Common myeloid progenitor, CD34-positive (primary cell): ENCODE measurements at regions not wholly inside any gene's neighbourhood (a gene's known extent, or its start where the extent isn't known, plus 50 kb on each side); places are given as distances from the start of the nearest gene placed in this dataset.
A peak's percentile ranks its signal among the peaks of the same experiment; 100 is the strongest.

ENCODE experiments used
- CTCF ChIA-PET: fragments of 350-600 bp; sonication (Branson Sonifier 250); formaldehyde crosslinking; loops from one replicate; lab custom pipeline; 2021; ENCODE audit warnings: antibody characterized with exemption; lab: Charles Lee
- POLR2A ChIA-PET: fragments of 350-600 bp; sonication (Branson Sonifier 250); formaldehyde crosslinking; loops from one replicate; lab custom pipeline; 2021; ENCODE audit warnings: antibody characterized with exemption; lab: Charles Lee
- DNase-seq, 3 donors: peaks; one replicate each; pipeline versions ENCODE4 v3.0.0 to v3.0.0-alpha.2; 2013
- H3K27ac ChIP-seq, 2 experiments: 1 replicate in 1 of 2; 2 replicates in 1 of 2; pipeline ENCODE4 v1.7.0; 2013; ENCODE audit warnings: inconsistent platforms in 2 of 2, low read length in 2 of 2, mild to moderate bottlenecking in 2 of 2, low read depth in 1 of 2, moderate library complexity in 1 of 2; ENCODE audit not compliant: severe bottlenecking in 2 of 2, insufficient read depth in 1 of 2, poor library complexity in 1 of 2
- H3K27me3 ChIP-seq, 5 experiments: replicated peaks in 2 of 5; 1 replicate in 3 of 5; 2 replicates in 2 of 5; pipeline versions ENCODE4 v1.6.1 to v1.7.0; 2013; ENCODE audit warnings: low read length in 4 of 5, mild to moderate bottlenecking in 2 of 5, moderate library complexity in 2 of 5, inconsistent platforms in 1 of 5; ENCODE audit not compliant: insufficient read depth in 5 of 5, control insufficient read depth in 4 of 5
- H3K36me3 ChIP-seq, 4 experiments: 1 replicate in 2 of 4; 2 replicates in 2 of 4; pipeline versions ENCODE4 v1.6.1 to v1.7.0; 2013; ENCODE audit warnings: low read length in 3 of 4, control low read depth in 1 of 4, mild to moderate bottlenecking in 1 of 4; ENCODE audit not compliant: control insufficient read depth in 4 of 4, insufficient read depth in 4 of 4
- H3K4me1 ChIP-seq, 4 experiments: 1 replicate in 3 of 4; 2 replicates in 1 of 4; pipeline versions ENCODE4 v1.6.1 to v1.7.1; 2013; ENCODE audit warnings: low read length in 3 of 4, mild to moderate bottlenecking in 3 of 4, control low read depth in 1 of 4, inconsistent platforms in 1 of 4, moderate library complexity in 1 of 4; ENCODE audit not compliant: control insufficient read depth in 4 of 4, insufficient read depth in 4 of 4; ENCODE audit errors: control extremely low read depth in 1 of 4
- H3K4me3 ChIP-seq, 7 experiments: 1 replicate in 4 of 7; 2 replicates in 3 of 7; pipeline versions ENCODE4 v1.5.1 to v1.7.0; 2013; ENCODE audit warnings: mild to moderate bottlenecking in 7 of 7, low read length in 6 of 7, moderate library complexity in 6 of 7, inconsistent platforms in 2 of 7, low read depth in 2 of 7, control low read depth in 1 of 7; ENCODE audit not compliant: insufficient read depth in 4 of 7, control insufficient read depth in 1 of 7; ENCODE audit errors: extremely low read depth in 1 of 7
- H3K9me3 ChIP-seq, 5 experiments: 1 replicate in 4 of 5; 2 replicates in 1 of 5; pipeline versions ENCODE4 v1.6.1 to v1.7.1; 2013; ENCODE audit warnings: low read length in 4 of 5, mild to moderate bottlenecking in 2 of 5, inconsistent platforms in 1 of 5, low read depth in 1 of 5, moderate library complexity in 1 of 5; ENCODE audit not compliant: control insufficient read depth in 4 of 5, insufficient read depth in 2 of 5; ENCODE audit errors: control extremely low read depth in 1 of 5
- WGBS: methylation state at CpG from one replicate; pipeline ENCODE4 v1.1.5; 2013; ENCODE audit not compliant: insufficient coverage; 5-methylcytosine and 5-hydroxymethylcytosine counted together

DNA sequence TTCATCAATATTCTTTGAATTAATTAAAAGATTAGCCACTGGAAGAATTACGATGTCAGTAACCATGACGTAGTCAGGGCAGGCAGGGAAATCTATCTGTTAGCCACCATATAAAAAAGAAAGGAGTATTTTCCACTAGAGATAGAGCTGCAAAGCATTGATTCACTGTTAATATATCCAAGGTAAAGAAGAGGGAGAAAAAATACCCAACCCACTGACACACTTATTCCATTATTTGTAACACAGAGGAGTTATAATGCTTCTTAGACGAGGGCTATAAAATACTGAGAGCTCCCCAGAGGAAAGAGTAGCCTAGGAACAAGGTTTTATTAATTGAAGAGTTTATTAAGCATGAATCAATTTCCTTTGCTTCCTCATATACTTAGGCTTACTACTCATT lies 382.2 kb upstream of the CDH6 start:
- no peaks in the 10 kb centered on the region for H3K27me3 ChIP-seq
- CTCF ChIA-PET = interaction anchor here (0.7 kb wide), 1 partner anchor 382 kb away, joined by 3 read pairs; the partner anchor contains the start of gene CDH6
- H3K4me1 ChIP-seq = no peaks in the 10 kb centered on the region
- no peak overlapping the region for H3K4me3 ChIP-seq
- no peak for DNase-seq
- H3K36me3 ChIP-seq = no peaks in the 10 kb centered on the region
- no CpG with 5 or more reads among the region's 3 CpGs for WGBS
- no peak overlapping the region for H3K27ac ChIP-seq
- H3K9me3 ChIP-seq = peaks cover 0 to 5% (median 0%) of the 10 kb centered on the region in 5 experiments
- POLR2A ChIA-PET = no interaction called here

DNA sequence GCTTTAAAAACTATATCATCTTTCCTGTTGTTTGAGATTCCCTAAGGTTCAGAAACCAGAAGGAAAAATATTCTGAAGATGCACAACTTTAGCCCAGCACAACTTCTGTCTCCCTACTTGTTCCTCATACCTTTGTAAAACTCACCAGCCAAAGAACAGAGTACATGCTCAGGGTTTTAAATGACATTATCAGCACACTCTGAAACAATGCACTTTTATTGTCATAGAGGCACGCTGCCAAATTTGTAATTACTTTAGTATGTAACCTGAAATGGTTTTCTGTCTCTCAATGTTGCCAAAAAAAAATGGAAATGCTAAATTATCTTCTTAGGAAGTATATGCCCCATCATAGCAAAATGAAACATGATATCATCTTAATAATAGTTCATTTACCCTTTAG lies 383.6 kb upstream of the CDH6 start:
- DNase-seq = no peak
- CTCF ChIA-PET = no interaction called here
- no peaks in the 10 kb centered on the region for H3K27me3 ChIP-seq
- no CpG with 5 or more reads among the region's 1 CpG for WGBS
- H3K9me3 ChIP-seq = no peaks in the 10 kb centered on the region
- H3K4me3 ChIP-seq = no peak overlapping the region
- H3K27ac ChIP-seq = no peak overlapping the region
- POLR2A ChIA-PET = no interaction called here
- H3K36me3 ChIP-seq = no peaks in the 10 kb centered on the region
- H3K4me1 ChIP-seq = no peaks in the 10 kb centered on the region

DNA sequence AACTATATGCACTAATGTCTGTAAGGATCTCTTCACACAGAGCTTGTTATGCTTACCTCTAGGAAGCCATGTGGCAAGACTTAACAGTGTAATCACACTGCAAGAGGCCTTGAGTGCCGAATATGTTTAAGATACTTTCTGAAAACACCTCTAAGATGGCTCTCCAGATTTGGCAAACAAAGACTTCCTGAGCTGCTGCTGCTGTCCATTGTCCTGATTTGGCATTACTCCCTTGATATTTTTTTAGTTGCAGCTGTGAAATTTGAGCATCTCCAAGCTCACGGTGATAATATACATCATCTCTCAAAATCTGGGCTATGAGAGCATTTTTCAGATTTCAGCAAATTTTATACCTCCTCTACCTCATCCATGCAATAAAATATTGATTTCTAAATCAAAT lies 384.5 kb upstream of the CDH6 start:
- H3K27me3 ChIP-seq = no peaks in the 10 kb centered on the region
- no peak overlapping the region for H3K4me3 ChIP-seq
- ChIA-PET CTCF (interaction anchor here (1.1 kb wide), 1 partner anchor 422 kb away, joined by 3 read pairs; no protein-coding TSS in a partner anchor), POLR2A (no interaction called here)
- no peaks in the 10 kb centered on the region for H3K36me3 ChIP-seq
- no peak for DNase-seq
- no peak overlapping the region for H3K27ac ChIP-seq
- 93% methylated on average over 1 of the region's 2 CpGs for WGBS
- no peaks in the 10 kb centered on the region for H3K4me1 ChIP-seq
- no peaks in the 10 kb centered on the region for H3K9me3 ChIP-seq

DNA sequence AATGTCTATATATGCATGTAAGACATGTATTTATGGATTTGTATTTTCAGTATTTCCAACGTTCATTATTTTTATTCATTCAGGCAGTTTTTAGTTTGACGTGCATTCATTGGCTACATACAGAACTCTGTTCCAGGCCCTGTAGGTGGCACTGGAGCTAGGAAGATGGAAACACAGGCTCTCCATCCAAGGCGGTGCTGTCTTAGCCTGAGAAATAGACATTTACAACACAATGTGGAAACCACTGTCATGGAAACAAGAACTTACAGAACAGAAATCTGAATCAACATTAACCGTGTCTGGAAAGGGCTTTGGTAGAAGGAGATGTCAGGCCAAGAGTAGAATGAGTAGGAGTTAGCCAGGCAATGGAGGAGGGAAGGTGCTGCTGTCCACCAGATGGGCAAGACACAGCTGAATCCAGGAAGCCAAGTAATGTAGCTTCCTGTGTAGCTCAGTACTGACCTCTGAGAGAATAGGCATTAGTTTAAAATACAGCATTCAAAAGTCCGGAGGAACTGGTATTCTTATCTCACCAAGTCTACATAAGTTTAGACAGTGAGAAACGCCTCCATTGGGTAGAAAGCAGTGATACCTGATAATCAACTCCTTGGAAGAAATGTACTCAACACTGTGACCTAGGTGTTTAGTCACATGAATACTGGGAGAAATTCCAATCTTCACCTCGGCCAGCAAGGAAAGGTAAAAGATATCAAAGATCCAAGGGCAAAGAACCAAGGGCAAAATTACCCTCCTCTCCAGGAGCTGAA lies 388.6 kb upstream of the CDH6 start:
- H3K27me3 ChIP-seq = no peaks in the 10 kb centered on the region
- DNase-seq = peak in 2 of 3 donors; percentile 6 to 21
- ChIA-PET POLR2A (no interaction called here), CTCF (interaction anchor here (0.9 to 1.4 kb wide), 3 partner anchors 382 to 466 kb away, joined by 3 to 4 read pairs (median 4); no protein-coding TSS in a partner anchor)
- no peaks in the 10 kb centered on the region for H3K36me3 ChIP-seq
- H3K4me1 ChIP-seq = no peaks in the 10 kb centered on the region
- H3K27ac ChIP-seq = no peak overlapping the region
- WGBS = 84% methylated on average over 5 of the region's 7 CpGs
- H3K4me3 ChIP-seq = no peak overlapping the region
- no peaks in the 10 kb centered on the region for H3K9me3 ChIP-seq

DNA sequence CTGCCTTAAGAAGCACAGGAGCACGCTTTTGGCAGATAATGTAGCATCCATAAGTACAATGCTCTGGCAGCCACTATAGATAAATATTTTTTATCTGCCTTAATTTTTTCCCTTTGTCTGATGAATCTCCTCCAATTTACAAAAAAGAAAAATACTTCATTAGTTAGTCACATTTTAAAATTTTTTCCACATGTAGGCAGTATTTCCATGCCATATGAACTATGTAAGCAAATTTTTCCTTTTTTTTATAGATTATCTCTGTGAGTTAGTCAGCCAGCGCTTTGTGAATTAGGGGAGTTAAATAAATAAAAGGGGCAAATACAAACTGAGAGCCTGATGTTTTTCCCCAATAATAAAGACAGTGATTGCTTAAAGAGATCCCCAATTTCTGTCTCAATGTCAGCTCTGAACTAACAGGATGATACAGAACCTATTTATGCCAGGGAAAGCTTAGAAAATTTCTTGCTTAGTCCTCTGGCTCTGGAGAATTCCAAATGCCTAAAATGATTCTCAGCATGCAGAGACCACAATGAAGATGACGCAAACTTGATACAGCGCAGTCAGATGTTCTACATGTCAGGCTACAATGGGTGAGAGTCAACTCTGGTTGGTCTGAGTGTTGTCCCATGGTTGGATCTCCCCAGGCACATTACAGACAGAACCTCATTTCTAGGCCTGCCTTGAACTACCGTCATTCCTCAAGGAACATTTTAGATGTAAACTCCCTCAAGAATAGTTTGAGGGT lies 390.4 kb upstream of the CDH6 start:
- ChIA-PET POLR2A (no interaction called here), CTCF (no interaction called here)
- no peak for DNase-seq
- Histone ChIP-seq H3K9me3 (no peaks in the 10 kb centered on the region), H3K4me3 (no peak overlapping the region), H3K36me3 (no peaks in the 10 kb centered on the region), H3K27ac (no peak overlapping the region), H3K27me3 (no peaks in the 10 kb centered on the region), H3K4me1 (no peaks in the 10 kb centered on the region)
- WGBS = 91% methylated on average over 4 of the region's 5 CpGs

DNA sequence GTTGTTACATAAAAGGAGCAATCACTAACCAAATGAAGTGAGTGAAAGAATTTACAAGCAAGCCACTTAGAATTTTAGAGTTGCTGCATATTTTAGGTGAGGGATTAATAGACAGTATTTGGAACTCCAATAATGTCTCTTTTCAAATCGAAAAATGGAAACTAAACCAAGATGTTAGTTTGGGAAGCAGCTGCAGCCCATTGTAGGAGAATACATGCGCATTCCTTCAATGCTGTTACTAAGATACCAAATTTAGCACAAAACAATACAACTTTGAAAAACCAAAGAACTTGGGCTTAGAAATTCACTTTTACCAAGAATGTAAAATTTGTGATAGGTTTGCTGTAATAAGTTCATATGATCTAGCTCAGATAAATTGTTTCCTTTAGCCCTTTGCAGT lies 411.8 kb upstream of the CDH6 start:
- no peaks in the 10 kb centered on the region for H3K4me1 ChIP-seq
- H3K4me3 ChIP-seq = no peak overlapping the region
- no peaks in the 10 kb centered on the region for H3K36me3 ChIP-seq
- ChIA-PET CTCF (no interaction called here), POLR2A (no interaction called here)
- DNase-seq = no peak
- no peak overlapping the region for H3K27ac ChIP-seq
- no peaks in the 10 kb centered on the region for H3K27me3 ChIP-seq
- H3K9me3 ChIP-seq = no peaks in the 10 kb centered on the region
- WGBS = no CpG with 5 or more reads among the region's 2 CpGs

DNA sequence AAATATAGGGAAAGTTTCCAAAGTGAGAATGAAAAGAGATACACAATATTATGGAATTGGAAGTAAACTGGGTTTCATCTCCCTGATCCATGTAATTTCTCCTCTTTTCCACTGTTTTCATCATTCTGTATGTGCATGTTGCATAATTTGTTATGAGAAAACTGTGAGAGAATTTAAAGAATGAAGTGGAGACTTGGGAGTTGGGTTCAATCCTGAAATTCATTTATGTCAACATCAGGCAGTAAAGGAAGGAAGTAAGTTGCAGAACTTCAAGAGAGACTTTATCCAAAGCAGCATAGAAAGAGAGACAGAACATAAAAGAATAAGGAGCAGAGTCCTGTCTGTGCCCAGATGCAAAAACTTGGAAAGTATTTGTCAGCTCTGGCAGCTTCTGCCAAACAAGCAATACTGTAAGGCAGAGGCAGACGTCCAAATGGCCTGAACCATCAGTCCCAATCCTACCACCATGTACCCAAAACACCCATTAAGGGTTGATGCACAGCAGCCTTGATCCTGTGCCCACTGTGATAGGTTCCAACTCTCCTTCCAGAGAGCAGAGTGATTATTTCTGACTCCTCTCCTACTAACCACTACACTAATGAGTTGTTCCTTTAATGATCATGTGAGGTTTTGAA lies 425.3 kb upstream of the CDH6 start:
- no CpG with 5 or more reads among the region's 1 CpG for WGBS

More for the DNA sequence above, 425.3 kb upstream of the CDH6 start:
- Histone ChIP-seq H3K4me1 (no peaks in the 10 kb centered on the region), H3K27ac (no peak overlapping the region), H3K36me3 (no peaks in the 10 kb centered on the region), H3K4me3 (no peak overlapping the region), H3K9me3 (peaks cover 0 to 1% (median 0%) of the 10 kb centered on the region in 5 experiments), H3K27me3 (no peaks in the 10 kb centered on the region)
- ChIA-PET CTCF (no interaction called here), POLR2A (no interaction called here)
- no peak for DNase-seq
